ENCODE measurements at regions not wholly inside any gene's neighbourhood (a gene's known extent, or its start where the extent isn't known, plus 50 kb on each side); places are given as distances from the start of the nearest gene placed in this dataset.

GRCh38 chr7:31420948-31421347, 80.4 kb upstream of the NEUROD6 start:
- no peaks in the 10 kb centered on the region for H3K27me3 ChIP-seq (ENCODE audit: insufficient read depth, low read length, poor library complexity, severe bottlenecking)
- H3K9me2 ChIP-seq (replicated peaks; ENCODE audit: low read depth, low read length), result no peaks in the 10 kb centered on the region
- H2AFZ ChIP-seq (ENCODE audit: low read length), result no peak overlapping the region
- no peaks in the 10 kb centered on the region for H3F3A ChIP-seq (ENCODE audit: low read depth)
- no peak overlapping the region for H3K4me2 ChIP-seq (ENCODE audit: low read depth, low read length, poor library complexity, severe bottlenecking)
- H3K4me1 ChIP-seq (ENCODE audit: insufficient read depth, low read length, poor library complexity, severe bottlenecking), result no peaks in the 10 kb centered on the region
- H3K79me2 ChIP-seq (ENCODE audit: insufficient read depth, low read length), result no peaks in the 10 kb centered on the region
- no peaks in the 10 kb centered on the region for H4K20me1 ChIP-seq (ENCODE audit: insufficient read depth, low read length, poor library complexity, severe bottlenecking)
- H3K9me3 ChIP-seq (ENCODE audit: insufficient read depth, low read depth, low read length), result no peaks in the 10 kb centered on the region
- no peak overlapping the region for H3K9ac ChIP-seq (ENCODE audit: low read depth, low read length, poor library complexity, severe bottlenecking)
- no peaks in the 10 kb centered on the region for H3K36me3 ChIP-seq (ENCODE audit: insufficient read depth, low read length)
- TF ChIP-seq CTCF (conservative IDR thresholded peaks at IDR 0.05; ENCODE audit: low read length) (no peak), EZH2phosphoT487 (IDR thresholded peaks at IDR 0.05; ENCODE audit: borderline replicate concordance) (no peak)
- H3K4me3 ChIP-seq (ENCODE audit: low read length, poor library complexity, severe bottlenecking), result no peak overlapping the region

- Histone ChIP-seq H3K9me2 (replicated peaks; ENCODE audit: low read depth, low read length) (no peaks in the 10 kb centered on the region), H3K79me2 (ENCODE audit: insufficient read depth, low read length) (no peaks in the 10 kb centered on the region), H3K27me3 (ENCODE audit: insufficient read depth, low read length, poor library complexity, severe bottlenecking) (no peaks in the 10 kb centered on the region), H3K9ac (ENCODE audit: low read depth, low read length, poor library complexity, severe bottlenecking) (no peak overlapping the region), H3F3A (ENCODE audit: low read depth) (no peaks in the 10 kb centered on the region), H3K4me1 (ENCODE audit: insufficient read depth, low read length, poor library complexity, severe bottlenecking) (no peaks in the 10 kb centered on the region), H3K4me2 (ENCODE audit: low read depth, low read length, poor library complexity, severe bottlenecking) (no peak overlapping the region), H3K36me3 (ENCODE audit: insufficient read depth, low read length) (no peaks in the 10 kb centered on the region), H3K9me3 (ENCODE audit: insufficient read depth, low read depth, low read length) (no peaks in the 10 kb centered on the region), H4K20me1 (ENCODE audit: insufficient read depth, low read length, poor library complexity, severe bottlenecking) (no peaks in the 10 kb centered on the region), H3K4me3 (ENCODE audit: low read length, poor library complexity, severe bottlenecking) (no peak overlapping the region), H2AFZ (ENCODE audit: low read length) (no peak overlapping the region)
- no peak for TF ChIP-seq CTCF (conservative IDR thresholded peaks at IDR 0.05; ENCODE audit: low read length)
- TF ChIP-seq EZH2phosphoT487 (IDR thresholded peaks at IDR 0.05; ENCODE audit: borderline replicate concordance), result no peak
Measured at GRCh38 chr7:31421607-31422006, 81.1 kb upstream of the NEUROD6 start.

GRCh38 chr7:31423994-31424393, 83.5 kb upstream of the NEUROD6 start:
- Histone ChIP-seq H3K79me2 (ENCODE audit: insufficient read depth, low read length) (no peaks in the 10 kb centered on the region), H3K9me3 (ENCODE audit: insufficient read depth, low read depth, low read length) (no peaks in the 10 kb centered on the region), H3K27me3 (ENCODE audit: insufficient read depth, low read length, poor library complexity, severe bottlenecking) (no peaks in the 10 kb centered on the region), H4K20me1 (ENCODE audit: insufficient read depth, low read length, poor library complexity, severe bottlenecking) (no peaks in the 10 kb centered on the region), H3K36me3 (ENCODE audit: insufficient read depth, low read length) (no peaks in the 10 kb centered on the region), H3K4me1 (ENCODE audit: insufficient read depth, low read length, poor library complexity, severe bottlenecking) (no peaks in the 10 kb centered on the region), H3K9me2 (replicated peaks; ENCODE audit: low read depth, low read length) (no peaks in the 10 kb centered on the region), H2AFZ (ENCODE audit: low read length) (no peak overlapping the region), H3K9ac (ENCODE audit: low read depth, low read length, poor library complexity, severe bottlenecking) (no peak overlapping the region), H3K4me3 (ENCODE audit: low read length, poor library complexity, severe bottlenecking) (no peak overlapping the region), H3K4me2 (ENCODE audit: low read depth, low read length, poor library complexity, severe bottlenecking) (no peak overlapping the region), H3F3A (ENCODE audit: low read depth) (no peaks in the 10 kb centered on the region)
- no peak for TF ChIP-seq CTCF (conservative IDR thresholded peaks at IDR 0.05; ENCODE audit: low read length)
- TF ChIP-seq EZH2phosphoT487 (IDR thresholded peaks at IDR 0.05; ENCODE audit: borderline replicate concordance), result no peak

All from Loucy (cell line).